Vagina (tissue), 2 donors: ENCODE measurements at regions not wholly inside any gene's neighbourhood (a gene's known extent, or its start where the extent isn't known, plus 50 kb on each side); places are given as distances from the start of the nearest gene placed in this dataset.

Source experiments
- CTCF ChIP-seq, 3 experiments: fragments of 450-650 bp in 2 of 3; fragments of 200-600 bp in 1 of 3; sonication (generic) in 1 of 3; IDR thresholded peaks; one replicate each; pipeline ENCODE4 v1.5.1; 2017 to 2019; ENCODE audit warnings: antibody characterized with exemption in 3 of 3, mild to moderate bottlenecking in 2 of 3, moderate library complexity in 2 of 3
- POLR2AphosphoS5 ChIP-seq, 2 donors: sonication (generic); formaldehyde crosslinking; IDR thresholded peaks; one replicate each; pipeline ENCODE4 v1.9.0; 2017; ENCODE audit warnings: antibody characterized with exemption in 2 of 2, mild to moderate bottlenecking in 2 of 2, low read depth in 1 of 2; ENCODE audit not compliant: insufficient read depth in 1 of 2

DNA sequence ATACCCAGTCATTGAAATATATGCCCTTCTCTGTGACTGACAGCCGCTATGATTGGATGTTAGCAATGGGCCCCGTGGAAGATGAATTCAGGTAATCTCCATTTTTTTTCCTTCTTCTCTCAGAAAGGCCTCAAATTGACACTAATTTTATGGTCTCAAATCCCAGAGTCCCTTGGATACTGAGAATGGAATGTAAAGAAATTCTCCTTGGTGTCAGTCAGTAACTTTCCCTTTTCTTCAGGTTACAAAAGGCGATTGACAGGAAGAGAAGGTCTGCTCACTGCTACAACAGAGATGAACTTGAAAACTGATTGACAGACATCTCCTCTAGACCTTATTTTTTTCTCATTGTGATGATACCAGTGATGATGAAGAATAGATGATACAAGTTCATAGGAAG, 748.3 kb downstream of the MAT2B start:
- TF ChIP-seq POLR2AphosphoS5 (IDR thresholded peaks at IDR 0.05; ENCODE audit: insufficient read depth in 1 of 2, low read depth in 1 of 2) (no peak), CTCF (IDR thresholded peaks at IDR 0.05) (no peak)
